ENCODE measurements at regions not wholly inside any gene's neighbourhood (a gene's known extent, or its start where the extent isn't known, plus 50 kb on each side); places are given as distances from the start of the nearest gene placed in this dataset.

DNA sequence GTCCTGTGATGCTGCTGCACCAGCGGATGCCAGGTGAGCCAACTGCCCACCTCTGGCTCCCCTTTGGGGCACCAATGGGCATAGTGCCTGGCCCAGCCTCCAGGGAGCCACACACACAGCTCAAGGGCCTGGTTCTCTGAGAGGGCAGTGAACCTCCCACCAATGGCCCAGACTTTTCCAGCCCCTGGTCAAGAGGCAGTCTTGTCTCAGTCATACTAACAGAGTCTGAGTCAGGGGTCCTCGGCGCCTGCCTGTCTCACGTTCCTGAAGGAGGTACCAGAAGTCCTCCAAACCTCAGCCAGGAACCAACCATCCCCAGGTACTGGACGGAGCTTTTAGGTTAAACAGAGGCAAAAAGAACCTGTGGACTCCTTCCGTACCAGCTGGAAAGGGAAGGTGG lies 121.1 kb downstream of the C5orf15 start:
- Histone ChIP-seq H3K27me3 (ENCODE audit: control insufficient read depth, low read length) (0 out of 2 replicates have a peak, but pooled peaks cover 5% of the 10 kb centered on the region), H3K9me3 (ENCODE audit: control insufficient read depth, insufficient read depth, low read length) (no peaks in the 10 kb centered on the region), H3K4me2 (ENCODE audit: low read length) (no peak overlapping the region), H4K20me1 (ENCODE audit: control insufficient read depth, insufficient read depth, low read depth, low read length) (no peaks in the 10 kb centered on the region), H3K36me3 (ENCODE audit: control insufficient read depth, low read length) (no peaks in the 10 kb centered on the region), H3K4me3 (ENCODE audit: low read length) (no peak overlapping the region), H3K79me2 (ENCODE audit: control insufficient read depth, low read length) (no peaks in the 10 kb centered on the region), H3F3A (ENCODE audit: control insufficient read depth, insufficient read depth) (no peaks in the 10 kb centered on the region), H3K9me2 (replicated peaks; ENCODE audit: control insufficient read depth, low read length) (no peaks in the 10 kb centered on the region), H3K4me1 (ENCODE audit: control insufficient read depth, low read length) (peaks cover 6% of the 10 kb centered on the region; the same call in 1 of the 2 replicates), H3K27ac (ENCODE audit: low read depth, low read length) (no peak overlapping the region)
- no peak for TF ChIP-seq EZH2phosphoT487 (IDR thresholded peaks at IDR 0.05; ENCODE audit: borderline replicate concordance, low read length)
- no peak for TF ChIP-seq CTCF (IDR thresholded peaks at IDR 0.05; ENCODE audit: low read depth, low read length, poor library complexity, severe bottlenecking)

GRCh38 chr5:133846478-133847226 lies 121.8 kb downstream of the C5orf15 start:
- H3F3A ChIP-seq (ENCODE audit: control insufficient read depth, insufficient read depth): no peaks in the 10 kb centered on the region
- TF ChIP-seq EZH2phosphoT487 (IDR thresholded peaks at IDR 0.05; ENCODE audit: borderline replicate concordance, low read length): no peak
- no peaks in the 10 kb centered on the region for H4K20me1 ChIP-seq (ENCODE audit: control insufficient read depth, insufficient read depth, low read depth, low read length)
- no peaks in the 10 kb centered on the region for H3K9me3 ChIP-seq (ENCODE audit: control insufficient read depth, insufficient read depth, low read length)
- no peaks in the 10 kb centered on the region for H3K9me2 ChIP-seq (replicated peaks; ENCODE audit: control insufficient read depth, low read length)
- H3K4me3 ChIP-seq (ENCODE audit: low read length): no peak overlapping the region
- no peak overlapping the region for H3K4me2 ChIP-seq (ENCODE audit: low read length)
- no peaks in the 10 kb centered on the region for H3K36me3 ChIP-seq (ENCODE audit: control insufficient read depth, low read length)
- H3K27me3 ChIP-seq (ENCODE audit: control insufficient read depth, low read length): 0 out of 2 replicates have a peak, but pooled peaks cover 3% of the 10 kb centered on the region
- no peak overlapping the region for H3K27ac ChIP-seq (ENCODE audit: low read depth, low read length)
- H3K4me1 ChIP-seq (ENCODE audit: control insufficient read depth, low read length): peaks cover 6% of the 10 kb centered on the region; the same call in 1 of the 2 replicates
- no peaks in the 10 kb centered on the region for H3K79me2 ChIP-seq (ENCODE audit: control insufficient read depth, low read length)

DNA sequence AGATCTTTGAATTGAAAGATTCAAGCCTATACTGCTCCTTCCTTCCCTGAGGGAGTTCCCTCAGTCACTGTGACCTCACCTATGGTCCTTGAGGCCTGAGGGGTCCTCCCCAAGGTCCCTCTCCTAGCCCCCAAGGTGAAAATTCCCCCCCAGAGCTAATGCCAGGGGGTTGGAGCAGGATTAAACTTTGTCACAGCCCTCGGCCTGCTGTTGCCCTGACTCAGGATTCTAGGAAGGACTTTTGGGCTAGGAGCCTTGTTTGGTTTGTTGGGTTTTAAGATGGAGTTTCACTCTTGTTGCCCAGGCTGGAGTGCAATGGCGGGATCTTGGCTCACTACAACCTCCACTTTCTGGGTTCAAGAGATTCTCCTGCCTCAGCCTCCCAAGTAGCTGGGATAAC lies 123.2 kb downstream of the C5orf15 start:
- no peaks in the 10 kb centered on the region for H3K79me2 ChIP-seq (ENCODE audit: control insufficient read depth, low read length)

More for the DNA sequence above, 123.2 kb downstream of the C5orf15 start:
- TF ChIP-seq EZH2phosphoT487 (IDR thresholded peaks at IDR 0.05; ENCODE audit: borderline replicate concordance, low read length): no peak
- no peak for TF ChIP-seq CTCF (IDR thresholded peaks at IDR 0.05; ENCODE audit: low read depth, low read length, poor library complexity, severe bottlenecking)
- H3K27ac ChIP-seq (ENCODE audit: low read depth, low read length): no peak overlapping the region
- no peak overlapping the region for H3K4me2 ChIP-seq (ENCODE audit: low read length)
- H3K27me3 ChIP-seq (ENCODE audit: control insufficient read depth, low read length): peaks cover 6% of the 10 kb centered on the region; the same call in 1 of the 2 replicates
- H3K4me1 ChIP-seq (ENCODE audit: control insufficient read depth, low read length): peaks cover 6% of the 10 kb centered on the region; the same call in 1 of the 2 replicates
- H3K36me3 ChIP-seq (ENCODE audit: control insufficient read depth, low read length): no peaks in the 10 kb centered on the region
- H3K9me3 ChIP-seq (ENCODE audit: control insufficient read depth, insufficient read depth, low read length): no peaks in the 10 kb centered on the region
- no peaks in the 10 kb centered on the region for H3K9me2 ChIP-seq (replicated peaks; ENCODE audit: control insufficient read depth, low read length)
- H4K20me1 ChIP-seq (ENCODE audit: control insufficient read depth, insufficient read depth, low read depth, low read length): no peaks in the 10 kb centered on the region
- no peak overlapping the region for H3K4me3 ChIP-seq (ENCODE audit: low read length)
- no peaks in the 10 kb centered on the region for H3F3A ChIP-seq (ENCODE audit: control insufficient read depth, insufficient read depth)
